Natural killer cell (primary cell): ENCODE measurements at regions not wholly inside any gene's neighbourhood (a gene's known extent, or its start where the extent isn't known, plus 50 kb on each side); places are given as distances from the start of the nearest gene placed in this dataset.

Experiments
- ATAC-seq, 3 donors: fragments of 150-1000 bp in 2 of 3; fragments of 200-7000 bp in 1 of 3; cut with Tn5 transposase; 1 replicate in 1 of 3; 2 replicates in 2 of 3; pipeline ENCODE4 v1.10.0; 2021; ENCODE audit warnings: mild to moderate bottlenecking in 2 of 3, moderate library complexity in 2 of 3
- DNase-seq, 2 donors: peaks; one replicate each; pipeline versions ENCODE4 v3.0.0 to v3.0.0-alpha.2; 2013 to 2021; ENCODE audit warnings: mixed read lengths in 1 of 2
- H3K27ac ChIP-seq: one replicate; pipeline ENCODE4 v1.5.1; 2013; ENCODE audit warnings: mild to moderate bottlenecking, low read length
- H3K27me3 ChIP-seq: one replicate; pipeline ENCODE4 v1.6.1; 2013; ENCODE audit warnings: low read length; ENCODE audit not compliant: control insufficient read depth, insufficient read depth
- H3K36me3 ChIP-seq: one replicate; pipeline ENCODE4 v1.6.1; 2013; ENCODE audit warnings: low read length; ENCODE audit not compliant: control insufficient read depth, insufficient read depth
- H3K4me1 ChIP-seq: one replicate; pipeline ENCODE4 v1.6.1; 2013; ENCODE audit warnings: low read length; ENCODE audit not compliant: control insufficient read depth, insufficient read depth
- H3K4me3 ChIP-seq: one replicate; pipeline ENCODE4 v1.5.1; 2013; ENCODE audit warnings: low read length
- H3K9me3 ChIP-seq: one replicate; pipeline ENCODE4 v1.6.1; 2013; ENCODE audit warnings: low read length; ENCODE audit not compliant: control insufficient read depth, insufficient read depth
- H3K27ac Mint-ChIP-seq, 2 donors: one replicate each; pipeline ENCODE4 v1.8.0; 2022; ENCODE audit warnings: mild to moderate bottlenecking in 2 of 2, mixed read lengths in 2 of 2, moderate library complexity in 1 of 2
- H3K27me3 Mint-ChIP-seq, 2 donors: one replicate each; pipeline ENCODE4 v1.8.0; 2022; ENCODE audit warnings: low read depth in 2 of 2, mixed read lengths in 2 of 2
- H3K36me3 Mint-ChIP-seq: one replicate; pipeline ENCODE4 v1.8.0; 2022; ENCODE audit warnings: mixed read lengths
- H3K4me1 Mint-ChIP-seq, 2 donors: one replicate each; pipeline ENCODE4 v1.8.0; 2022; ENCODE audit warnings: mixed read lengths in 2 of 2
- H3K4me3 Mint-ChIP-seq: one replicate; pipeline ENCODE4 v1.8.0; 2022; ENCODE audit warnings: mild to moderate bottlenecking, moderate library complexity, mixed read lengths
- H3K9me3 Mint-ChIP-seq, 2 donors: one replicate each; pipeline ENCODE4 v1.8.0; 2022; ENCODE audit warnings: mixed read lengths in 2 of 2
- WGBS: methylation state at CpG from one replicate; pipeline ENCODE4 v1.1.7; 2013; ENCODE audit warnings: missing lambda C conversion rate; ENCODE audit not compliant: insufficient coverage; 5-methylcytosine and 5-hydroxymethylcytosine counted together
- intact Hi-C: fragments of 100-400 bp; cut with micrococcal nuclease; formaldehyde crosslinking; loops from one replicate; pipeline ENCODE4 v1.14.2; 2022
- TF ChIP-seq, protein P1 (sequence below): fragments of 200-600 bp; IDR thresholded peaks from one replicate; pipeline ENCODE4 v1.8.0; 2022; ENCODE audit warnings: antibody characterized with exemption

DNA sequence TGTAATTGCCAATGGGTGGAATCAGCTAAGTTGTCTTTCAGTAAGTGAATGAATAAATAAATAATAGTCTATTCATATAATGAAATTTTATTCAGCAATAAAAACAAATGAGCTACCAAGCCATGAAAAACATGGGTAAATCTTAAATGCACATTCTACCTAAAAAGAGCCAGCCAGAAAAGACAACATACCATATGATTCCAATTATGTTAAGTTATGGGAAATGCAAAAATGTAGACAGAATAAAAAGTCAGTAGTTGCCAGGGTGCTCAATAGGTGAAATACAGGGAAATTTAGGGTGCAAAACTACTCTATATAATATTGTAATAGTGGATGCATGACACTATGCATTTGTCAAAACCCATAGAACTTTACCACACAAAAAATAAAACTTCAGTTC lies 277.2 kb upstream of the EPHA6 start:
- peaks cover 10 to 24% of the 10 kb centered on the region in 2 donors for H3K9me3 Mint-ChIP-seq
- no peaks in the 10 kb centered on the region for H3K4me1 Mint-ChIP-seq
- H3K27ac Mint-ChIP-seq = no peak overlapping the region
- Histone ChIP-seq H3K27ac (no peak overlapping the region), H3K4me3 (no peak overlapping the region), H3K4me1 (no peaks in the 10 kb centered on the region), H3K27me3 (no peaks in the 10 kb centered on the region), H3K9me3 (peaks cover under 1% of the 10 kb centered on the region), H3K36me3 (no peaks in the 10 kb centered on the region)
- TF ChIP-seq, protein P1, sequence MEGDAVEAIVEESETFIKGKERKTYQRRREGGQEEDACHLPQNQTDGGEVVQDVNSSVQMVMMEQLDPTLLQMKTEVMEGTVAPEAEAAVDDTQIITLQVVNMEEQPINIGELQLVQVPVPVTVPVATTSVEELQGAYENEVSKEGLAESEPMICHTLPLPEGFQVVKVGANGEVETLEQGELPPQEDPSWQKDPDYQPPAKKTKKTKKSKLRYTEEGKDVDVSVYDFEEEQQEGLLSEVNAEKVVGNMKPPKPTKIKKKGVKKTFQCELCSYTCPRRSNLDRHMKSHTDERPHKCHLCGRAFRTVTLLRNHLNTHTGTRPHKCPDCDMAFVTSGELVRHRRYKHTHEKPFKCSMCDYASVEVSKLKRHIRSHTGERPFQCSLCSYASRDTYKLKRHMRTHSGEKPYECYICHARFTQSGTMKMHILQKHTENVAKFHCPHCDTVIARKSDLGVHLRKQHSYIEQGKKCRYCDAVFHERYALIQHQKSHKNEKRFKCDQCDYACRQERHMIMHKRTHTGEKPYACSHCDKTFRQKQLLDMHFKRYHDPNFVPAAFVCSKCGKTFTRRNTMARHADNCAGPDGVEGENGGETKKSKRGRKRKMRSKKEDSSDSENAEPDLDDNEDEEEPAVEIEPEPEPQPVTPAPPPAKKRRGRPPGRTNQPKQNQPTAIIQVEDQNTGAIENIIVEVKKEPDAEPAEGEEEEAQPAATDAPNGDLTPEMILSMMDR = no peak
- H3K27me3 Mint-ChIP-seq = no peaks in the 10 kb centered on the region
- DNase-seq (no peak), ATAC-seq (no peak)
- H3K36me3 Mint-ChIP-seq = no peaks in the 10 kb centered on the region
- intact Hi-C loops = no loop called here
- H3K4me3 Mint-ChIP-seq = no peak overlapping the region

DNA sequence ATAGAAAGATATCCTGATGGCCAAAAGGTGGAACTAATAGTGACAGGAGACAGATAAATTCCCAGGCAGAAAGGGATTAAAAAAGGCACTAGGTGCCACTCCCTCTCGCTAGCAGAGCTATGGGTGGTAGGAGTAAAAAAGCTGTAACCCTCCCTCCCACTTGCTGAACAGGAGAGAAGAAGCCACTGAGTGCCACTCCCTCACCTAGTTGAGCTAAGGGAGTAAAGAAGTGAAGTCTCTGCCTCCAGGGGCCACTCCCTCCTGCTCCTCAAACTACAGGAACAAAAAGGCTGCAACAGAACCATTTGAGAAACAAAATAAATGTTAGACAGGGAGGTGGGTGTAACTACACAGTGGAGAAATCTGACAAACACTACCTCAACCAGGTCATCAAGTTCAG lies 276.2 kb upstream of the EPHA6 start:
- no peak for DNase-seq
- H3K27ac Mint-ChIP-seq = no peak overlapping the region
- no peaks in the 10 kb centered on the region for H3K27me3 Mint-ChIP-seq
- Histone ChIP-seq H3K27ac (no peak overlapping the region), H3K4me3 (no peak overlapping the region), H3K27me3 (no peaks in the 10 kb centered on the region), H3K36me3 (no peaks in the 10 kb centered on the region), H3K9me3 (peaks cover 3% of the 10 kb centered on the region), H3K4me1 (no peaks in the 10 kb centered on the region)
- H3K4me1 Mint-ChIP-seq = no peaks in the 10 kb centered on the region
- H3K36me3 Mint-ChIP-seq = no peaks in the 10 kb centered on the region
- no peak overlapping the region for H3K4me3 Mint-ChIP-seq
- no peak for ATAC-seq
- WGBS = no CpG with 5 or more reads among the region's 1 CpG
- H3K9me3 Mint-ChIP-seq = peaks cover 7 to 21% of the 10 kb centered on the region in 2 donors
- intact Hi-C loops = no loop called here
- TF ChIP-seq, protein P1 = no peak

DNA sequence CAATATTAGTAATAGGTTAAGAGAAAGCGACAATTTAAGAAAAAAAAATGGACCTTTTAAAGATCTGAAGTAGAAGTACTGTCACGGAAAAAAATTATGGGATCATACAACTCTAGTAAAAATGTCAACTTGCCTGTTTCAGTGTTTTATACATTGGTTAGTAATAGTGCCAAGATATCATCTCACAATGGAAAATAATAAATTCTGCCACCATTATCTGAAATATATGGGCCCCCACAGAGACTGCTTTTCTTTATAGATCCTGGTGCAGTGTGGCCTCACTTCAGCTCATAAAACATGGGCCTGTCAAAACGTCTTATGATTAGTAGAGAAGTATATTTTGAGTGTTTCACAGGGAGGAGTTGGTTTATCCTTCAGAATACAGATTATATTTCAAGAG lies 266.3 kb upstream of the EPHA6 start:
- Mint-ChIP-seq H3K9me3 (peaks cover 21 to 32% of the 10 kb centered on the region in 2 donors), H3K4me3 (no peak overlapping the region), H3K36me3 (peaks cover 12% of the 10 kb centered on the region), H3K27me3 (no peaks in the 10 kb centered on the region), H3K27ac (no peak overlapping the region), H3K4me1 (no peaks in the 10 kb centered on the region)
- H3K9me3 ChIP-seq = peaks cover 4% of the 10 kb centered on the region
- no peak overlapping the region for H3K4me3 ChIP-seq
- ATAC-seq (no peak), DNase-seq (no peak)
- 0% methylated on average over 1 of the region's 3 CpGs for WGBS
- no peaks in the 10 kb centered on the region for H3K36me3 ChIP-seq
- intact Hi-C loops = no loop called here
- TF ChIP-seq, protein P1 = no peak
- H3K4me1 ChIP-seq = no peaks in the 10 kb centered on the region
- H3K27me3 ChIP-seq = no peaks in the 10 kb centered on the region
- no peak overlapping the region for H3K27ac ChIP-seq

DNA sequence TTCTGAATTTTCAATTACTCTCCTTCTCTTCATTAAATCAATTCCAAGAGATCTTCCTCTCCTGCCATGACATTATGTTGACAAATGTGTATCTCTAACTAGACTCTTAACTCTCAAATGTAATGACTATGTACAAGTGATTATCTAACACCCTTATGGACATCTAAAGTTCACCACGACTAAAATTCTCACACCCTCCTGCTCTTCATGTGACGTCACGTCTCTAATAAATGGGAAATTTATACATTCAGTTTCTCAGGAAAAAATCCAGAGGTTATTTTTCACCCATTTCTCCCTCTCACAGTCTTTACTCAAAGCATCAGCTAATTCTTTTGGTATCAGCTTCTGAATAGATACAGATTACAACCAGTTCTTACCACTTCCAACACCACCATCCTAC lies 237.5 kb upstream of the EPHA6 start:
- TF ChIP-seq, protein P1 = no peak
- H3K4me3 Mint-ChIP-seq = no peak overlapping the region
- Histone ChIP-seq H3K27me3 (no peaks in the 10 kb centered on the region), H3K9me3 (peaks cover 11% of the 10 kb centered on the region), H3K4me3 (no peak overlapping the region), H3K4me1 (no peaks in the 10 kb centered on the region), H3K36me3 (no peaks in the 10 kb centered on the region), H3K27ac (no peak overlapping the region)
- ATAC-seq (no peak), DNase-seq (no peak)
- H3K27ac Mint-ChIP-seq = no peak overlapping the region
- intact Hi-C loops = no loop called here
- 84% methylated on average over 3 of the region's 3 CpGs for WGBS
- H3K36me3 Mint-ChIP-seq = peaks cover 31% of the 10 kb centered on the region
- no peaks in the 10 kb centered on the region for H3K27me3 Mint-ChIP-seq
- no peaks in the 10 kb centered on the region for H3K4me1 Mint-ChIP-seq
- peaks cover 19 to 33% of the 10 kb centered on the region in 2 donors for H3K9me3 Mint-ChIP-seq
